HepG2 (cell line): ENCODE measurements at regions not wholly inside any gene's neighbourhood (a gene's known extent, or its start where the extent isn't known, plus 50 kb on each side); places are given as distances from the start of the nearest gene placed in this dataset.

Experiments used
- ATAC-seq: fragments of 200-7000 bp; cut with Tn5 transposase; 3 replicates; pipeline ENCODE4 v1.9.1; 2020; ENCODE audit warnings: mild to moderate bottlenecking, moderate library complexity
- BruUV-seq: library from RNA; stranded (reverse); fragments of 400-500 nt; replicated peaks from 2 replicates; lab custom pipeline; 2021; lab: Mats Ljungman, UMichigan
- CTCF ChIA-PET: fragments of 300-600 bp; formaldehyde crosslinking; extraction: SDS; loops from one replicate; lab custom pipeline; 2021; ENCODE audit warnings: low total read pairs, inconsistent platforms, low intra/inter-chr PET ratio; lab: Yijun Ruan, JAX
- POLR2A ChIA-PET: fragments of 350-600 bp; sonication (Branson Sonifier 250); formaldehyde crosslinking; loops from one replicate; lab custom pipeline; 2020; ENCODE audit warnings: antibody characterized with exemption, inconsistent platforms; lab: Yijun Ruan, JAX
- DNase-seq: peaks from one replicate; pipeline ENCODE4 v3.0.0-alpha.2; 2015; ENCODE audit warnings: low spot score
- FAIRE-seq: peaks from 3 replicates; lab custom pipeline; 2011; peaks lifted over from hg19 to GRCh38; lab: Jason Lieb, UNC
- H2AFZ ChIP-seq: one replicate; pipeline ENCODE4 v1.6.1; 2011; ENCODE audit warnings: low read length, inconsistent platforms
- H3K27ac ChIP-seq: fragments of 300-600 bp; 3 replicates; pipeline ENCODE4 v1.8.0; 2011; ENCODE audit warnings: mixed run types, mild to moderate bottlenecking, mixed read lengths, low read length, inconsistent platforms; ENCODE audit not compliant: insufficient read depth; ENCODE audit errors: extremely low read length
- H3K27me3 ChIP-seq, 2 experiments: fragments of 200-600 bp in 1 of 2; 2 replicates in 1 of 2; 3 replicates in 1 of 2; pipeline versions ENCODE4 v1.6.0 to v1.8.0; 2011; ENCODE audit warnings: low read length in 2 of 2, mild to moderate bottlenecking in 2 of 2, moderate library complexity in 2 of 2, inconsistent platforms in 1 of 2; ENCODE audit not compliant: insufficient read depth in 2 of 2, control insufficient read depth in 1 of 2
- H3K36me3 ChIP-seq, 2 experiments: fragments of 200-600 bp in 1 of 2; replicated peaks in 1 of 2; 2 replicates in 1 of 2; 3 replicates in 1 of 2; pipeline versions ENCODE4 v1.5.1 to v1.8.0; 2011; ENCODE audit warnings: low read length in 2 of 2, inconsistent platforms in 1 of 2; ENCODE audit not compliant: insufficient read depth in 2 of 2, control insufficient read depth in 1 of 2
- H3K4me1 ChIP-seq: 2 replicates; pipeline ENCODE4 v1.5.1; 2012; ENCODE audit warnings: low read length, inconsistent platforms; ENCODE audit not compliant: insufficient read depth
- H3K4me2 ChIP-seq: 2 replicates; pipeline ENCODE4 v1.6.0; 2011; ENCODE audit warnings: low read depth, low read length, inconsistent platforms
- H3K4me3 ChIP-seq, 3 experiments: fragments of 200-600 bp in 1 of 3; sonication (generic), shearing (Covaris generic) in 1 of 3; replicated peaks in 1 of 3; 2 replicates each; pipeline ENCODE4 v1.5.1; 2011 to 2016; ENCODE audit warnings: low read length in 3 of 3, inconsistent platforms in 2 of 3, low read depth in 2 of 3, mild to moderate bottlenecking in 2 of 3, control low read depth in 1 of 3, mixed read lengths in 1 of 3; ENCODE audit not compliant: insufficient read depth in 1 of 3
- H3K79me2 ChIP-seq: one replicate; pipeline ENCODE4 v1.6.1; 2011; ENCODE audit warnings: low read length, inconsistent platforms; ENCODE audit not compliant: insufficient read depth
- H3K9ac ChIP-seq: 2 replicates; pipeline ENCODE4 v1.6.0; 2011; ENCODE audit warnings: mild to moderate bottlenecking, low read depth, low read length, inconsistent platforms; ENCODE audit not compliant: insufficient read depth
- H3K9me3 ChIP-seq: 2 replicates; pipeline ENCODE4 v1.5.1; 2012; ENCODE audit warnings: mild to moderate bottlenecking, low read length
- H4K20me1 ChIP-seq: 2 replicates; pipeline ENCODE4 v1.6.0; 2011; ENCODE audit warnings: inconsistent platforms, mild to moderate bottlenecking, low read length, moderate library complexity; ENCODE audit not compliant: insufficient read depth
- CREB3 ChIP-seq: sonication (generic); formaldehyde crosslinking; IDR thresholded peaks from 2 replicates; pipeline ENCODE4 v1.5.0; 2020; ENCODE audit warnings: missing genetic modification reagents
- DRAP1 ChIP-seq: IDR thresholded peaks from 2 replicates; pipeline ENCODE4 v1.6.1; 2016; ENCODE audit warnings: missing genetic modification reagents, missing compliant biosample characterization
- GABPB1 ChIP-seq: IDR thresholded peaks from 2 replicates; pipeline ENCODE4 v1.6.1; 2016; ENCODE audit warnings: mild to moderate bottlenecking, missing genetic modification reagents, moderate library complexity, missing compliant biosample characterization
- SIN3B ChIP-seq: fragments of 150-350 bp; IDR thresholded peaks from 2 replicates; pipeline ENCODE4 v1.6.1; 2014; ENCODE audit warnings: low read length
- ZMYM2 ChIP-seq: sonication (generic); formaldehyde crosslinking; IDR thresholded peaks from 2 replicates; pipeline ENCODE4 v1.8.0; 2022; ENCODE audit warnings: mild to moderate bottlenecking, missing genetic modification reagents
- ZNF143 ChIP-seq: sonication (generic); formaldehyde crosslinking; IDR thresholded peaks from 2 replicates; pipeline ENCODE4 v1.4.0; 2020; ENCODE audit warnings: missing genetic modification reagents
- ZNF292 ChIP-seq: sonication (generic); formaldehyde crosslinking; IDR thresholded peaks from 2 replicates; pipeline ENCODE4 v1.8.1; 2022; ENCODE audit warnings: mild to moderate bottlenecking, low read depth, missing genetic modification reagents, borderline replicate concordance
- ZNF879 ChIP-seq: sonication (generic); formaldehyde crosslinking; IDR thresholded peaks from 2 replicates; pipeline ENCODE4 v1.8.1; 2023; ENCODE audit warnings: missing genetic modification reagents
- WGBS: methylation state at CpG from one replicate; pipeline ENCODE4 v1.1.6; 2017; ENCODE audit warnings: low lambda C conversion rate; 5-methylcytosine and 5-hydroxymethylcytosine counted together
- in situ Hi-C: cut with HindIII; loops from 2 replicates; pipeline ENCODE4 v1.10.0; 2017; ENCODE audit warnings: low pct_unique_long_range_greater_than_20kb; ENCODE audit not compliant: extremely low pct_ligation_motif_present
- intact Hi-C: fragments of 100-400 bp; cut with micrococcal nuclease; formaldehyde crosslinking; loops from one replicate; pipeline ENCODE4 v1.10.0; 2022; ENCODE audit not compliant: unreplicated experiment
- TF ChIP-seq, protein P1 (sequence below): sonication (generic); formaldehyde crosslinking; IDR thresholded peaks from 2 replicates; pipeline ENCODE4 v1.9.0; 2021; ENCODE audit warnings: missing genetic modification reagents, mild to moderate bottlenecking, borderline replicate concordance
- TF ChIP-seq, protein P2 (sequence below): sonication (generic); formaldehyde crosslinking; IDR thresholded peaks from 2 replicates; pipeline ENCODE4 v1.5.1; 2020; ENCODE audit warnings: missing genetic modification reagents, mild to moderate bottlenecking, borderline replicate concordance

- peaks cover 10% of the 10 kb centered on the region; the same call in 1 of the 2 replicates for H3K9me3 ChIP-seq
- no peak for FAIRE-seq
- DNase-seq, result no peak
- no peak for TF ChIP-seq GABPB1
- TF ChIP-seq, protein P1, sequence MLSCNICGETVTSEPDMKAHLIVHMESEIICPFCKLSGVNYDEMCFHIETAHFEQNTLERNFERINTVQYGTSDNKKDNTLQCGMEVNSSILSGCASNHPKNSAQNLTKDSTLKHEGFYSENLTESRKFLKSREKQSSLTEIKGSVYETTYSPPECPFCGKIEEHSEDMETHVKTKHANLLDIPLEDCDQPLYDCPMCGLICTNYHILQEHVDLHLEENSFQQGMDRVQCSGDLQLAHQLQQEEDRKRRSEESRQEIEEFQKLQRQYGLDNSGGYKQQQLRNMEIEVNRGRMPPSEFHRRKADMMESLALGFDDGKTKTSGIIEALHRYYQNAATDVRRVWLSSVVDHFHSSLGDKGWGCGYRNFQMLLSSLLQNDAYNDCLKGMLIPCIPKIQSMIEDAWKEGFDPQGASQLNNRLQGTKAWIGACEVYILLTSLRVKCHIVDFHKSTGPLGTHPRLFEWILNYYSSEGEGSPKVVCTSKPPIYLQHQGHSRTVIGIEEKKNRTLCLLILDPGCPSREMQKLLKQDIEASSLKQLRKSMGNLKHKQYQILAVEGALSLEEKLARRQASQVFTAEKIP (CRISPR knock-in tag), result no peak
- TF ChIP-seq ZNF292 (CRISPR knock-in tag), result no peak
- TF ChIP-seq ZMYM2 (CRISPR knock-in tag), result no peak
- no peak for TF ChIP-seq DRAP1 (CRISPR knock-in tag)
- TF ChIP-seq ZNF879 (CRISPR knock-in tag), result no peak
- TF ChIP-seq ZNF143 (CRISPR knock-in tag), result no peak
- TF ChIP-seq CREB3 (CRISPR knock-in tag), result no peak
- TF ChIP-seq SIN3B, result no peak
- TF ChIP-seq, protein P2, sequence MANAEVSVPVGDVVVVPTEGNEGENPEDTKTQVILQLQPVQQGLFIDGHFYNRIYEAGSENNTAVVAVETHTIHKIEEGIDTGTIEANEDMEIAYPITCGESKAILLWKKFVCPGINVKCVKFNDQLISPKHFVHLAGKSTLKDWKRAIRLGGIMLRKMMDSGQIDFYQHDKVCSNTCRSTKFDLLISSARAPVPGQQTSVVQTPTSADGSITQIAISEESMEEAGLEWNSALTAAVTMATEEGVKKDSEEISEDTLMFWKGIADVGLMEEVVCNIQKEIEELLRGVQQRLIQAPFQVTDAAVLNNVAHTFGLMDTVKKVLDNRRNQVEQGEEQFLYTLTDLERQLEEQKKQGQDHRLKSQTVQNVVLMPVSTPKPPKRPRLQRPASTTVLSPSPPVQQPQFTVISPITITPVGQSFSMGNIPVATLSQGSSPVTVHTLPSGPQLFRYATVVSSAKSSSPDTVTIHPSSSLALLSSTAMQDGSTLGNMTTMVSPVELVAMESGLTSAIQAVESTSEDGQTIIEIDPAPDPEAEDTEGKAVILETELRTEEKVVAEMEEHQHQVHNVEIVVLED (CRISPR knock-in tag), result no peak
- TF ChIP-seq, all 625 proteins: peak for 0
- intact Hi-C loops (no loop called here), in situ Hi-C loops (no loop called here)
- H3K36me3 ChIP-seq, result no peaks in the 10 kb centered on the region
- WGBS, result 29% methylated on average over 2 of the region's 3 CpGs
- CTCF ChIA-PET, result no interaction called here
- no peaks in the 10 kb centered on the region; a peak in 1 of 5 replicates for H3K27me3 ChIP-seq
- H3K4me2 ChIP-seq, result no peak overlapping the region
- H3K9ac ChIP-seq, result no peak overlapping the region
- no peaks in the 10 kb centered on the region for H3K4me1 ChIP-seq
- H3K27ac ChIP-seq, result no peak overlapping the region
- H2AFZ ChIP-seq, result no peak overlapping the region
- H4K20me1 ChIP-seq, result no peaks in the 10 kb centered on the region
- H3K79me2 ChIP-seq, result no peaks in the 10 kb centered on the region
- POLR2A ChIA-PET, result no interaction called here
- no peak overlapping the region for H3K4me3 ChIP-seq
- BruUV-seq, result no TSS peak
- no peak for ATAC-seq
Measured at GRCh38 chr12:69001251-69001650, 68.3 kb upstream of the CPM start.
